NB4 (cell line): ENCODE measurements at regions not wholly inside any gene's neighbourhood (a gene's known extent, or its start where the extent isn't known, plus 50 kb on each side); places are given as distances from the start of the nearest gene placed in this dataset.

Source experiments
- DNase-seq: peaks from one replicate; pipeline ENCODE4 v3.0.0; 2010; ENCODE audit warnings: low read depth
- H3K4me3 ChIP-seq: one replicate; pipeline ENCODE4 v1.5.1; 2011; ENCODE audit warnings: mild to moderate bottlenecking, low read depth, low read length, moderate library complexity
- MYC ChIP-seq: IDR thresholded peaks from 2 replicates; pipeline ENCODE4 v1.6.1; 2011; ENCODE audit warnings: low read depth, low read length
- POLR2A ChIP-seq: IDR thresholded peaks from 2 replicates; pipeline ENCODE4 v1.6.1; 2011; ENCODE audit warnings: mild to moderate bottlenecking; ENCODE audit not compliant: insufficient read length; ENCODE audit errors: extremely low read depth
- TF ChIP-seq, protein P1 (sequence below): IDR thresholded peaks from one replicate; pipeline ENCODE4 v1.5.1; 2012; ENCODE audit warnings: low read depth, low read length
- TF ChIP-seq, protein P2 (sequence below): IDR thresholded peaks from 2 replicates; pipeline ENCODE4 v1.6.1; 2011; ENCODE audit warnings: low read depth, low read length

DNA sequence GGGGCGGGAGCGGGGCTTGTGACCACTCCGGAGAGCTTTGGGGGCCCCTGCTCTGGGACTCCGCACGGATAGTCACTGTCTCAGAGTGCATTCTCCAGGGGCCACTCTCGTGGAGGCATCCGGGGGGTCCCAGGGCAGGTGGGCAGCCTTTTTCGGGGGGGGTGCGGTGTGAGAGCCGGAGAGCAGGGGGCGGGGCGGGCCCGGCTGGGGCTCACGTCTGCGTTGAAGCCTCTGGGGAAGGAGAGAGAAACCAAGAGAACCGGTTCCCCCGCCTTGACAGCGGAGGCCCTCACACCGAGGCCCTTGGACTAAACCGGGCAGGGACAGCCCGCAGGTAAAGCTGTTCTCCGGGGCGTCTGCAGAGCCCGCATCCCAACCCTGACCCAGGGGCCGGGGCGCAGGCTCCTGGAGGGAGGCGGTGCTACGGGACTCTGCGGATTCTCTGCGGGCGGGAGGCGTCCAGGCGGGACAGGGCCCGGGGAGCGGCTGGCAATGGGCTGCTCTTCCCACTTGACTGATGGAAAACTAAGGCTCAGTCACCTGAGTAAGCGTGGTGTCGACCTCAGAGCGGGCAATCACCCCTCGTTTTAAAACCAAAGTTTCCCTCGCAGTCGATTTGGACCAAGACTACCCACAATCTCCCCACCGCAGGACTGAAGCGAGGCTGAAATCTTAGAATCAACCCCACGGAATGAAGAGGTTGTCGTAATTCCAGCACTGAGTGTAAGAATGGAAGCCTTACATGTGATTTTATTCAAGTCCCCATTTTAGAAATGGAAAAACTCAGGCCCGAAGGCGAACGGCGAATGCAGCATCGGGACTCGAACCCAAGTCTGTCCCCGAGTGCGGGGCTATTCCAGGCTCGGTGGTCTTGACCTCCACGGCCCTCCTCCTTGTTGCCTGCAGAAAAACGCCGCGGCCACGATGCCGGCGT is 49.6 kb upstream of the AMZ2 start:
- no peak for DNase-seq
- no peak overlapping the region for H3K4me3 ChIP-seq
- TF ChIP-seq, protein P1, sequence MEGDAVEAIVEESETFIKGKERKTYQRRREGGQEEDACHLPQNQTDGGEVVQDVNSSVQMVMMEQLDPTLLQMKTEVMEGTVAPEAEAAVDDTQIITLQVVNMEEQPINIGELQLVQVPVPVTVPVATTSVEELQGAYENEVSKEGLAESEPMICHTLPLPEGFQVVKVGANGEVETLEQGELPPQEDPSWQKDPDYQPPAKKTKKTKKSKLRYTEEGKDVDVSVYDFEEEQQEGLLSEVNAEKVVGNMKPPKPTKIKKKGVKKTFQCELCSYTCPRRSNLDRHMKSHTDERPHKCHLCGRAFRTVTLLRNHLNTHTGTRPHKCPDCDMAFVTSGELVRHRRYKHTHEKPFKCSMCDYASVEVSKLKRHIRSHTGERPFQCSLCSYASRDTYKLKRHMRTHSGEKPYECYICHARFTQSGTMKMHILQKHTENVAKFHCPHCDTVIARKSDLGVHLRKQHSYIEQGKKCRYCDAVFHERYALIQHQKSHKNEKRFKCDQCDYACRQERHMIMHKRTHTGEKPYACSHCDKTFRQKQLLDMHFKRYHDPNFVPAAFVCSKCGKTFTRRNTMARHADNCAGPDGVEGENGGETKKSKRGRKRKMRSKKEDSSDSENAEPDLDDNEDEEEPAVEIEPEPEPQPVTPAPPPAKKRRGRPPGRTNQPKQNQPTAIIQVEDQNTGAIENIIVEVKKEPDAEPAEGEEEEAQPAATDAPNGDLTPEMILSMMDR = no peak
- TF ChIP-seq, protein P2, sequence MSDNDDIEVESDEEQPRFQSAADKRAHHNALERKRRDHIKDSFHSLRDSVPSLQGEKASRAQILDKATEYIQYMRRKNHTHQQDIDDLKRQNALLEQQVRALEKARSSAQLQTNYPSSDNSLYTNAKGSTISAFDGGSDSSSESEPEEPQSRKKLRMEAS = no peak
- TF ChIP-seq POLR2A (no peak), MYC (no peak)
